ENCODE measurements at regions not wholly inside any gene's neighbourhood (a gene's known extent, or its start where the extent isn't known, plus 50 kb on each side); places are given as distances from the start of the nearest gene placed in this dataset.
"Not testable (repeated sequence)": the region's sequence is repeated elsewhere in the genome, so short reads cannot be mapped to it uniquely, and the experiment has no call there.

DNA sequence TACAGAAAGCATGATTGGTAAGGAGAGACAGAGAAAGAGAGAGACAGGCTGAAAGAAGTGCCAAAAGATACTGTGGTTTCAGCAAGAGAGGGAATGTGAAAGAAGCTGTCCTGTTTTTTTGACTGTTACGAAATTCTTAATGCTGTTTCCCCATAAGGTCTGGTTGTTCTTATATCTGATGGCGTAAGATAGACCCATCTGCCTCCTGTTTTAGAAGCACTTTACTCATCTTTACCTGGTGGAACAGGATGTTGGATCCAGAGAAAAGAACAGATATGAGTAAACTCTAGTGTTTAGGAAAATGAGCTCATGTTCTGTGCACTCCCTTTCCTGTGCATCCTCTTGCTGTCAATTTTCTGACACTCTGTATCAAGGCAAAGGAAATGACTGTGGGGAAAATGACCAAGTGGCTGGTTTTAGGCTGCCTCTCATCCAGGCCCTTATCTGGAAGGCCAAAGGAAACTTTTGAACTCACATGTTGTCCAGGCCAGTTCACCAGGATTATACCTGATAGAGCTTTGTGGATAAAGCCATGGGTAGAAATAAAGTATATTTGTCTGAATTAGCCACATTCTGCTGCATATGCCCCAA is 311.7 kb upstream of the HTR2C start:
- DNase-seq, result no peak

GRCh38 chrX:114270371-114270770 is 313.5 kb upstream of the HTR2C start:
- DNase-seq, result not testable (repeated sequence)

DNA sequence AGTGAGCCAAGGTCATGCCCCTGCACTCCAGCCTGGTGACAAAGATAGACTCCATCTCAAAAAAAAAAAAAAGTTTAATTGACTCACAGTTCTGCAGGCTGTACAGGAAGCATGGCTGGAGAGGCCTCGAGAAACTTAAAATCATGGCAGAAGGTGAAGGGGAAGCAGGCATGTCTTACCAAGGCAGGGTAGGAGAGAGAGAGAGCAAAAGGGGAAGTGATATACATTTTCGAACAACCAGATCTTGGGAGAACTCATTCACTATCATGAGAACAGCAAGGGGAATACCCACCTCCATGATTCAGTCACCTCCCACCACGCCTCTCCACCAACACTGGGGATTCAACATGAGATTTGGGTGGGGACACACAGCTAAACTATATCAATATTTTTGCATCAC is 315.2 kb upstream of the HTR2C start:
- DNase-seq, result no peak

GRCh38 chrX:114267142-114267541 is 316.7 kb upstream of the HTR2C start:
- DNase-seq, result no peak

DNA sequence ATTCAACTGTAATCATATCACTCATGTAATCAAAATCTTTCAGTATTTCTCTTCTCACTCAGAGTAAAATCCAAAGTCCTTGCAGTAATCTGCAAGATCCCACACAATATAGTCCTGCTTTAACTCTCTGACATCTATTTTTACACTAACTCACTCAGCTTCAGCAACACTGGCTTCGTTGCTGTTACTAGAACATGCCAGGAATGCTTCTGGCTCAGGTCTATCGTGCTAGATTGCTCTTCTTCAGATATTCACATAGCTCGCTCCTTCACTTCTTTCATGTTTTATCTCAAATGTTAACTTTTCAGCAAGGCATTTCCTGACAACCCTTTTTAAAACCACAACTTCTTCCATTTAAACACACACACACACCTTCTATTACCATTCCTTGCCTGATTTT is 331.7 kb upstream of the HTR2C start:
- no peak for DNase-seq

DNA sequence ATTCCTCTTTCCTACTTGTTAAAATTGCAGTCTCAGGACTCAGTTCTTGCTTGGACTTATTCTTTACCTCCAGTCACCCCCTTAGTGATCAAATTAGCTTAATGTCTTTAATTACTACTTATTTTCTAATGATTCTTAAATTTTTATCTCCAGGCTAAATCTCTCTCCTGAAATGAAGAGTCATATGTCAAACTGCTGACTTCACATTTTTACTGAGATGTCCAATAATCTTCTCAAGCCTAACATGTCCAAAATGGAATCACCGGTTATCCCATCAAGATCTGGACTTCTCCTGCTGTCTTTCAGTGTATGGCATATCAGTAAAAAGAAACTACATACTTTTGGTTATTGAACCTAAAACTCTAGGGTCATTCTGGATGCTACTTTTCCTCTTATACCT is 332.3 kb upstream of the HTR2C start:
- no peak for DNase-seq

- no peak for DNase-seq
These were observed 362.4 kb upstream of the HTR2C start for GRCh38 chrX:114221445-114221844.

DNA sequence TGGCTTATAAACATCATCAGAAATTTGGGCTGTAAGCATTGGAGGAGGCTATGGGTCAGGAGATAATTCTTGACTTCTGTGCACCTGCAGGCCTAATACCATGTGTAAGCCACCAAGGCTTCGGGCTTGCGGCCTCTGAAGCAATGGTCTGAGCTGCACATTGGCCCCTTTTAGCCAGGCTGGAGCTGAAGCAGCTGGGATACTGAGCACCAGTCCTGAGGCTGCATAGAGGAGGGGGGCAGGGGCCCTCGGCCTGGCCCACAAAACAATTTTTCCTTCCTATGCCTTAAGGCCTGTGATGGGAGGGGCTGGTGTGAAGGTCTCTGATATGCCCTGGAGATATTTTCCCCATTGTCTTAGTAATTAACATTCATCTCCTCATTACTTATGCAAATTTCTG is 373.0 kb upstream of the HTR2C start:
- no peak for DNase-seq

DNA sequence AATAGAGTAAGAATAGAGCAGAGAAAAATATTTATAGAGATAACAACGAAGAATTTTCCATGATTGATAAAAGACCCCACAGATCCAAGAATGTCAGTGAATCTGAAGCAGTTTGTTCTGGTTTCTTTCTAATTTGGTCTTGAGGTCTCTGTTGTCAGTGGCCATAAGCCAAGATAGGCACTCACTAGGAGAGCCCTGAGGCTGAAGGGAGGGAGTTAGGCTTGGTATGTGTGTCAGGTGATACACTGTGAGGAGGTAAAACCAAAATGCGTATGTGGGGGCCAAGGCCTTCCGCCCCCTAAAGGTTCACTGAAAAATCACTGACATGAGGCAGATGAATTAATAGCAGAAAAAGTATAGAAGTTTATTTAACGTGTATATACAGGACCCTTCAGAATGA is 382.3 kb upstream of the HTR2C start:
- DNase-seq, result no peak

DNA sequence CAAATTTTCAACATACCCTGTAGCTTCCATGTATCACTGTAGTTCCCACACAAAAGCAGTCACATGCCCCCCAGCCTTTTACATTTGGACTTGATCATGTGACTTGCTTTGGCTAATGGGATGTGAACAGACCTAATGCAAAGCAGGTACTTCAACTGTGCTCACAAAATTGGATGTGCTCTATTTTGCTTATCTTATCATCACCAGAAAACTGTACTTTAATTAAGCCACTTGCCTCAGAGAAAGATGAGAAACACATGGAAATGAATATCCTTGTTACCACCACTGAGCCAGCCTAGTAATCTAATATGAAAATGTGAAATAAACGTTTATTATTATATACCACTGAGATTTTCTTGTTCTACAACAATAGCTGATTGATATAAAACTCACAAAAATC is 402.7 kb upstream of the HTR2C start:
- DNase-seq, result no peak

GRCh38 chrX:114178126-114178525 is 405.8 kb upstream of the HTR2C start:
- DNase-seq, result no peak

- DNase-seq, result not testable (repeated sequence)
These were observed 416.6 kb upstream of the HTR2C start for GRCh38 chrX:114167276-114167675.

DNA sequence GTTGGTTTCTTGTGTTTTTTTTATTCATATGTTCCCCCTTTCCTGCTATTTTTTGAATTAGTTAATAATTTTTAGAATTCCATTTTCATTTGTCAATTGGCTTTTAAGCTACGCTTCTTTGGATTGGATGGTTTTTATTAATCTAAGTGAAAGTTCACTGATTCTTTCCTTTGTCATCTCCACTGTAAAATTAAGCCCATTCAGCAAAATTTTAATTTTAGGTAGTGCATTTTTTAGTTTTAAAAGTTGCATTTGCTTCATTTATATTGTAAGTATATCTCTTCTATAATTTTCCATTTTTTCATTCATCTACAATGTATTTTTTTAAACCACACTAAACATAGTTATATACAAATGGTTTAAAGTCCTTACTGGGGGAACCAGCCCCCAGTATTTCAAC is 417.3 kb upstream of the HTR2C start:
- DNase-seq, result no peak

DNA sequence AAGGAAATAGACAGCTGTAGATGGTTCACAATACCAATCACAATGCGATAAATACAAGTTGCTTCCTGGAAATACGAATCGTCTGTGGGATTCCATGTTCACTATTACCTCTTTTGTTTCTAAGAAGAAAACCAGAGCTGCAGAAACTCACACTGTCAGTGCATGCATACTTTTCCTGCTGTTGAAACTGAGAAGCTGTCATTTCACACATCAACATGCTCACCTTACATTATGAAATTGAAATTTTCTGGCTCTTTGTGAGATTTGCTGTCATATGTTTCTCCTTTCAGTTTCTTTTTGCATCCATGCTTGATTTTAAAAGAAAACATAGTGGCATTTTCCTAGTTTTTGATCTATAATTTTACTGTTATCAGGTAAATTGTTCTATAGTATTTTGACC is 418.3 kb upstream of the HTR2C start:
- no peak for DNase-seq

- no peak for DNase-seq
These were observed 421.7 kb upstream of the HTR2C start for GRCh38 chrX:114162068-114162735.

DNA sequence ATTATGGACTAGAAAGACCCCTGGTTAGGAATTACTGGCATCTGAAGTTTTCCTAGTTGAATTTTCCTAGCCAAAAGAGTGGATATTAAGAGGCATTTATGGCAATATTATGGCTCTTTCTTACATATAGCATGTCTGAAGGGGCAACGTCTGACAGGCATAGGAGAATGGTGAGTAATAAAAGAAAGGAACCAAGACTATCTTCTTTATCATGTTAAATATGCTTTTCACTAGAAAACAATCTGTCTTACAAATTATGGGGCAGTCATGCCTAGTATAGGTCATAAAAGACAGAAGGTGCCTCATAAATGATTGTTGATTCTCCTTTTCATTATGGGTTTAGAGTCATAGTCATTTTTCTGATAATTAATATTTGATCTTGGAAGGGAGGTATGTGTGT is 431.1 kb upstream of the HTR2C start:
- DNase-seq, result no peak

- peak; percentile 38 for DNase-seq
These were observed 431.8 kb upstream of the HTR2C start for GRCh38 chrX:114152130-114152529.

DNA sequence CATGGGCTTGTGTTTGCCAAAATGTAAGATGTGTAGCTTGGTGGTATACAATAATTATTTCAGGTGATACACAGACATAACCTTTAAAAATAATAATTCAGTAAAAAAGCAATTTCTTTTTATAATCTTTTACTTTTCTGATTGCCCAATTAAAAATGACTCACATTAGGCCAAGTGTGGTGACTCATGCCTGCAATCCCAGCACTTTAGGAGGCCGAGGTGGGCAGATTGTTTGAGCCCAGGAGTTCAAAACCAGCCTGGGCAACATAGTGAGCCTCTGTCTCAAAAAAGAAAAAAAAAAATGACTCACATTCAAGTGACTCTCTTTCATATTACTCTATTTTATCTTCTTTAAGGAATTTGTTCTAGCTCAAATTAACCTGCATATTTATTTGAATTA is 449.4 kb upstream of the HTR2C start:
- DNase-seq, result no peak

GRCh38 chrX:114127411-114128025 is 456.4 kb upstream of the HTR2C start:
- DNase-seq, result no peak

DNA sequence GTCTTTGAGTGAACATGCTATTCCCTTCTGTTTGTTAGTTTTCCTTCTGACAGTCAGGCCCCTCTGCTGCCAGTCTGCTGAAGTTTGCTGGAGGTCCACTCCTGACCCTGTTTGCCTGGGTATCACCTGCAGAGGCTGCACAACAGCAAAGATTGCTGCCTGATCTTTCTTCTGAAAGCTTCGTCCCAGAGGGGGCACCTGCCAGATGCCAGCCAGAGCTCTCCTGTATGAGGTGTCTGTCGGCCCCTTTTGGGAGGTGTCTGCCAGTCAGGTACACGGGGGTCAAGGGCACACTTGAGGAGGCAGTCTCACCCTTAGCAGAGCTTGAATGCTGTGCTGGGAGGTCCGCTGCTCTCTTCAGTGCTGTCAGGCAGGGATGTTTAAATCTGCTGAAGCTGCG is 456.9 kb upstream of the HTR2C start:
- DNase-seq, result no peak

DNA sequence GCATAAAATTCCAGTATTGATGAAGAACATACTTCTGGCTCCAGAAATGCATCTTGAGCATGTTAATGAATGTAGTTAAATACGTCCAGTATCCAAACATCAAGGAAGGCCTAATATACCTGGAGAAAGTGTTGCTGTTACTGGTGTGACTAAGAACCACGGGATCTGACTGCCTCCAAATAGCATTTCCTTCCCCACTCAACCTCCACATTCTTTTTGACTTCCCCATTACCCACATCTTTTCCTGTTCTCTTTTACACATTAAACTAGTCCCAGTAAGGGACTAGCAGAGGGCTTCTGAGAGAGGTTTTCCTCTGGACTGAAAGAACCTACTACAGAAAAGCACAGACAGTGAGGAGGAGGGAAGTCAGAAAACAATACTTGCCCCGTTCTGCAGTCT is 482.8 kb upstream of the HTR2C start:
- DNase-seq, result no peak

- no peak for DNase-seq
These were observed 486.0 kb upstream of the HTR2C start for GRCh38 chrX:114097866-114098265.

- DNase-seq, result no peak
These were observed 486.5 kb upstream of the HTR2C start for GRCh38 chrX:114097427-114097826.

DNA sequence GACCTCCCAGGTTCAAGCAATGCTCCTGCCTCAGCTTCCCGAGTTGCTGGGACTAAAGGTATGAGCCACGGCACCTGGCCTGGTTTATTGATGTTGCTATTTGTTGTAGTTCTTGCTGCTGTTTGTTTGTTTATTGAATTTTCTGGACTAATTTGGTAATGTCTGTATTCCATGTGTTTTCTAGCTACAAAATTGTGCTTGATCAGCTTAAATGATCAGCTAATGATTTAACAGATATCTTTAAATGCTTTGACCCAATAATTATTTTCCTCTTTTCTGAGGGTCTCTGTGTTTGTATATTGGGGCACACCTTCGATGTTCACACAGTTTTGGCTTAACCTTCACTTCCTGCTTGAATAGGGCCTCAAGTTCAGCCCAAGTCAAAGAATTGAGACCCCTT is 488.1 kb upstream of the HTR2C start:
- DNase-seq, result no peak

DNA sequence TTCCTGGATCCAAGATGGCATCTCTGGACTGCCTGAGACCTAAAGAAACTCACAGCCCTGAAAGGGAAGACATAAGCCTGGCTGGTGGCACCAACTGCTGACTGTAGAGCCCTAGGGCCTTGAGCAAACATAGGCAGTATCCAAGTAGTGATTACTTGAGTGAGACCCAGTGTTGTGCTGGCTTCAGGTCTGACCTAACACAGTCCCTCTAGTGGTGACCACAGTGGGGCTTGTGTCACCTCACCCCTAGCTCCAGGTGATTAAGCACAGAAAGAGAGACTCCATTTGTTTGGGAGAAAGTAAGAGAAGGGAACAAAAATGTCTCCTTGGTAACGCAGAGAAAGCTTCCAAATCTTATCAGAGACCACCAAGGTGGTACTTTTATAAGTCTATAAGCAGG is 496.3 kb upstream of the HTR2C start:
- no peak for DNase-seq
